ENCODE measurements at regions not wholly inside any gene's neighbourhood (a gene's known extent, or its start where the extent isn't known, plus 50 kb on each side); places are given as distances from the start of the nearest gene placed in this dataset.

DNA sequence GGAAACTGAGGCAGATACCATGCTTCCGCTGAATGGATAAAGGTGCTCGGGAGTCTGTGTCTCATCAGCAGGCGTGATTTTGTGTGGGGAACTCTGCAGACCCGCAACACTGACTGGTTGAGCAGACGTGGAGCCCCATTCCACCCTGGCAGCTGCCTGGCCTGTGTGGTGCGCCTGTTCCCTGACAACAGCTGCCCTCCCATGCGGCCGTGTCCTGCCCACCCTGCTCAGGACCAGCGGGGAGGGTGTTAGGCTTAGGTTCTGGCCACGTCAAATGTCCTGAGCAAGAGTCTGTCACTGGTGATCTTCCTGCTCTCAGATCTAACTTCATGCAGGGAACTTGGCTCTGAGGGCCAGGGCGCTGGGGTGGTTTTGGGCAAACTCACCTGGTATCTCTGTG, 417.7 kb upstream of the IRX4 start:
- TF ChIP-seq, protein P1, sequence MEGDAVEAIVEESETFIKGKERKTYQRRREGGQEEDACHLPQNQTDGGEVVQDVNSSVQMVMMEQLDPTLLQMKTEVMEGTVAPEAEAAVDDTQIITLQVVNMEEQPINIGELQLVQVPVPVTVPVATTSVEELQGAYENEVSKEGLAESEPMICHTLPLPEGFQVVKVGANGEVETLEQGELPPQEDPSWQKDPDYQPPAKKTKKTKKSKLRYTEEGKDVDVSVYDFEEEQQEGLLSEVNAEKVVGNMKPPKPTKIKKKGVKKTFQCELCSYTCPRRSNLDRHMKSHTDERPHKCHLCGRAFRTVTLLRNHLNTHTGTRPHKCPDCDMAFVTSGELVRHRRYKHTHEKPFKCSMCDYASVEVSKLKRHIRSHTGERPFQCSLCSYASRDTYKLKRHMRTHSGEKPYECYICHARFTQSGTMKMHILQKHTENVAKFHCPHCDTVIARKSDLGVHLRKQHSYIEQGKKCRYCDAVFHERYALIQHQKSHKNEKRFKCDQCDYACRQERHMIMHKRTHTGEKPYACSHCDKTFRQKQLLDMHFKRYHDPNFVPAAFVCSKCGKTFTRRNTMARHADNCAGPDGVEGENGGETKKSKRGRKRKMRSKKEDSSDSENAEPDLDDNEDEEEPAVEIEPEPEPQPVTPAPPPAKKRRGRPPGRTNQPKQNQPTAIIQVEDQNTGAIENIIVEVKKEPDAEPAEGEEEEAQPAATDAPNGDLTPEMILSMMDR (IDR thresholded peaks at IDR 0.05; ENCODE audit: insufficient read depth, low read depth, low read length), result no peak
- TF ChIP-seq EZH2 (IDR thresholded peaks at IDR 0.05; ENCODE audit: insufficient read depth, low read length), result no peak

Data from astrocyte (in vitro differentiated cells and primary cell).